IMR-90 (cell line): ENCODE measurements at regions not wholly inside any gene's neighbourhood (a gene's known extent, or its start where the extent isn't known, plus 50 kb on each side); places are given as distances from the start of the nearest gene placed in this dataset.

Experiments used
- ATAC-seq: fragments of 200-7000 bp; cut with Tn5 transposase; 2 replicates; pipeline ENCODE4 v1.9.1; 2020; ENCODE audit warnings: low read depth, mild to moderate bottlenecking, moderate library complexity
- BruUV-seq: library from RNA; stranded (reverse); fragments of 400-500 nt; replicated peaks from 2 replicates; lab custom pipeline; 2021; lab: Mats Ljungman, UMichigan
- CTCF ChIA-PET: fragments of 300-600 bp; formaldehyde crosslinking; extraction: SDS; loops from one replicate; lab custom pipeline; 2021; ENCODE audit warnings: antibody characterized with exemption; lab: Yijun Ruan, JAX
- POLR2A ChIA-PET: fragments of 300-600 bp; sonication (Branson Sonifier 250); formaldehyde crosslinking; loops from one replicate; lab custom pipeline; 2022; ENCODE audit warnings: antibody characterized with exemption; ENCODE audit not compliant: unreplicated experiment; lab: Charles Lee
- DNase-seq: peaks from one replicate; pipeline ENCODE4 v3.0.0; 2013
- H2AFZ ChIP-seq: replicated peaks from 2 replicates; pipeline ENCODE3; 2013; ENCODE audit warnings: low read length, mild to moderate bottlenecking; ENCODE audit not compliant: poor library complexity
- H2AK5ac ChIP-seq: 2 replicates; pipeline ENCODE4 v1.6.1; 2013; ENCODE audit warnings: low read depth, low read length, inconsistent platforms
- H2AK9ac ChIP-seq: replicated peaks from 2 replicates; pipeline ENCODE3; 2013; ENCODE audit warnings: mild to moderate bottlenecking, low read depth, low read length, moderate library complexity; ENCODE audit not compliant: poor library complexity
- H2BK120ac ChIP-seq: 2 replicates; pipeline ENCODE4 v1.6.1; 2013; ENCODE audit warnings: low read depth, low read length, inconsistent platforms
- H2BK15ac ChIP-seq: 3 replicates; pipeline ENCODE4 v1.6.1; 2013; ENCODE audit warnings: low read depth, low read length, inconsistent platforms
- H2BK20ac ChIP-seq: 2 replicates; pipeline ENCODE4 v1.6.1; 2013; ENCODE audit warnings: low read depth, mild to moderate bottlenecking, inconsistent platforms, low read length, moderate library complexity
- H2BK5ac ChIP-seq: 2 replicates; pipeline ENCODE4 v1.6.1; 2013; ENCODE audit warnings: mild to moderate bottlenecking, low read depth, low read length, inconsistent platforms; ENCODE audit not compliant: poor library complexity, severe bottlenecking
- H3K14ac ChIP-seq: replicated peaks from 2 replicates; pipeline ENCODE4 v1.6.1; 2013; ENCODE audit warnings: low read depth, low read length, inconsistent platforms
- H3K18ac ChIP-seq: 2 replicates; pipeline ENCODE4 v1.6.1; 2013; ENCODE audit warnings: low read depth, low read length, control low read depth
- H3K23ac ChIP-seq: 2 replicates; pipeline ENCODE4 v1.6.1; 2013; ENCODE audit warnings: low read depth, low read length, inconsistent platforms
- H3K27ac ChIP-seq: 2 replicates; pipeline ENCODE4 v1.5.1; 2013; ENCODE audit warnings: mild to moderate bottlenecking, control low read depth, low read length; ENCODE audit not compliant: insufficient read depth
- H3K27me3 ChIP-seq: 2 replicates; pipeline ENCODE4 v1.6.1; 2013; ENCODE audit warnings: low read length; ENCODE audit not compliant: control insufficient read depth, insufficient read depth
- H3K36me3 ChIP-seq: 2 replicates; pipeline ENCODE4 v1.6.1; 2013; ENCODE audit warnings: low read length, mixed read lengths; ENCODE audit not compliant: control insufficient read depth, insufficient read depth
- H3K4ac ChIP-seq: 2 replicates; pipeline ENCODE4 v1.6.1; 2013; ENCODE audit warnings: low read depth, low read length, inconsistent platforms
- H3K4me1 ChIP-seq: 2 replicates; pipeline ENCODE4 v1.6.1; 2013; ENCODE audit warnings: low read length, mixed read lengths; ENCODE audit not compliant: control insufficient read depth, insufficient read depth
- H3K4me2 ChIP-seq: 2 replicates; pipeline ENCODE4 v1.6.1; 2013; ENCODE audit warnings: low read depth, mild to moderate bottlenecking, control low read depth, low read length, moderate library complexity
- H3K4me3 ChIP-seq: 2 replicates; pipeline ENCODE4 v1.5.1; 2013; ENCODE audit warnings: low read depth, mild to moderate bottlenecking, control low read depth, low read length, moderate library complexity; ENCODE audit not compliant: insufficient read depth
- H3K56ac ChIP-seq: 2 replicates; pipeline ENCODE4 v1.6.1; 2013; ENCODE audit warnings: low read length, inconsistent platforms; ENCODE audit not compliant: insufficient read depth; ENCODE audit errors: extremely low read depth
- H3K79me1 ChIP-seq, 2 experiments: 2 replicates each; pipeline ENCODE4 v1.6.1; 2013; ENCODE audit warnings: low read length in 2 of 2, inconsistent platforms in 1 of 2, low read depth in 1 of 2
- H3K9ac ChIP-seq: 2 replicates; pipeline ENCODE4 v1.6.1; 2013; ENCODE audit warnings: low read depth, low read length, control low read depth
- H3K9me1 ChIP-seq: 2 replicates; pipeline ENCODE4 v1.6.1; 2013; ENCODE audit warnings: low read length, inconsistent platforms; ENCODE audit not compliant: insufficient read depth
- H3K9me3 ChIP-seq: 2 replicates; pipeline ENCODE4 v1.6.1; 2013; ENCODE audit warnings: low read length; ENCODE audit not compliant: control insufficient read depth, insufficient read depth
- H4K20me1 ChIP-seq: 2 replicates; pipeline ENCODE4 v1.6.1; 2013; ENCODE audit warnings: low read length, inconsistent platforms; ENCODE audit not compliant: insufficient read depth
- H4K5ac ChIP-seq: 2 replicates; pipeline ENCODE4 v1.6.1; 2013; ENCODE audit warnings: mild to moderate bottlenecking, low read depth, low read length, control low read depth
- H4K8ac ChIP-seq, 2 experiments: 2 replicates each; pipeline ENCODE4 v1.6.1; 2013; ENCODE audit warnings: low read depth in 2 of 2, low read length in 2 of 2, control low read depth in 1 of 2, inconsistent platforms in 1 of 2
- H4K91ac ChIP-seq: 2 replicates; pipeline ENCODE4 v1.6.1; 2013; ENCODE audit warnings: low read depth, low read length, inconsistent platforms; ENCODE audit not compliant: insufficient read depth
- BHLHE40 ChIP-seq: fragments of 150-350 bp; IDR thresholded peaks from 2 replicates; pipeline ENCODE4 v1.6.1; 2016; ENCODE audit warnings: mild to moderate bottlenecking, low read depth, low read length
- CEBPB ChIP-seq: IDR thresholded peaks from 2 replicates; pipeline ENCODE4 v1.6.1; 2012; ENCODE audit warnings: low read depth, low read length, improper control_type of control experiment
- CHD1 ChIP-seq: IDR thresholded peaks from 2 replicates; pipeline ENCODE4 v1.6.1; 2012; ENCODE audit warnings: low read depth, low read length, improper control_type of control experiment
- CTCF ChIP-seq: conservative IDR thresholded peaks from 2 replicates; pipeline ENCODE4 v1.5.1; 2012; ENCODE audit warnings: mild to moderate bottlenecking, low read depth, low read length, improper control_type of control experiment
- FOS ChIP-seq: fragments of 150-350 bp; IDR thresholded peaks from 2 replicates; pipeline ENCODE4 v1.6.1; 2016; ENCODE audit warnings: low read depth, low read length
- MAFK ChIP-seq: IDR thresholded peaks from 2 replicates; pipeline ENCODE4 v1.6.1; 2012; ENCODE audit warnings: low read depth, low read length, improper control_type of control experiment
- MAZ ChIP-seq: IDR thresholded peaks from 2 replicates; pipeline ENCODE4 v1.6.1; 2012; ENCODE audit warnings: low read depth, mild to moderate bottlenecking, low read length, improper control_type of control experiment, moderate library complexity, borderline replicate concordance
- MXI1 ChIP-seq: IDR thresholded peaks from 2 replicates; pipeline ENCODE4 v1.6.1; 2012; ENCODE audit warnings: low read depth, mild to moderate bottlenecking, low read length, moderate library complexity, borderline replicate concordance
- NFE2L2 ChIP-seq: fragments of 150-350 bp; IDR thresholded peaks from 2 replicates; pipeline ENCODE4 v1.6.1; 2016; ENCODE audit warnings: low read depth, mild to moderate bottlenecking, low read length
- POLR2A ChIP-seq: IDR thresholded peaks from 2 replicates; pipeline ENCODE4 v1.6.1; 2012; ENCODE audit warnings: mild to moderate bottlenecking, low read depth, low read length
- RAD21 ChIP-seq: IDR thresholded peaks from 2 replicates; pipeline ENCODE4 v1.6.1; 2012; ENCODE audit warnings: low read length, improper control_type of control experiment
- RCOR1 ChIP-seq: IDR thresholded peaks from 2 replicates; pipeline ENCODE4 v1.6.1; 2012; ENCODE audit warnings: mild to moderate bottlenecking, low read length, improper control_type of control experiment; ENCODE audit not compliant: insufficient replicate concordance
- RFX5 ChIP-seq: IDR thresholded peaks from 2 replicates; pipeline ENCODE4 v1.8.0; 2012; ENCODE audit warnings: low read depth, mild to moderate bottlenecking, low read length, moderate library complexity
- SMC3 ChIP-seq: fragments of 150-350 bp; IDR thresholded peaks from 2 replicates; pipeline ENCODE4 v1.6.1; 2016; ENCODE audit warnings: low read depth, mild to moderate bottlenecking, antibody characterized with exemption, low read length, moderate library complexity
- USF2 ChIP-seq: fragments of 150-350 bp; IDR thresholded peaks from 2 replicates; pipeline ENCODE4 v1.6.1; 2017; ENCODE audit warnings: mild to moderate bottlenecking, antibody characterized with exemption, low read length, low read depth
- WGBS, 2 experiments: methylation state at CpG; one replicate each; pipeline versions ENCODE4 v1.1.5 to v1.1.7; 2013; ENCODE audit warnings: missing lambda C conversion rate in 2 of 2; ENCODE audit not compliant: insufficient read length in 1 of 2; ENCODE audit errors: extremely low coverage in 2 of 2; 5-methylcytosine and 5-hydroxymethylcytosine counted together
- dilution Hi-C: fragments of 300-500 bp; cut with HindIII; formaldehyde crosslinking; loops from one replicate; pipeline ENCODE4 v1.14.3; 2018; ENCODE audit warnings: low sequenced_read_pairs; ENCODE audit not compliant: unreplicated experiment
- in situ Hi-C: fragments of 300-500 bp; cut with MboI; formaldehyde crosslinking; loops from 3 replicates; pipeline ENCODE4 v1.14.3; 2019; ENCODE audit warnings: low sequenced_read_pairs, inconsistent platforms, mixed read lengths
- intact Hi-C: fragments of 100-400 bp; cut with micrococcal nuclease; formaldehyde crosslinking; loops from 2 replicates; pipeline ENCODE4 v1.10.0; 2022
- TF ChIP-seq, protein P1 (sequence below): fragments of 150-350 bp; IDR thresholded peaks from 2 replicates; pipeline ENCODE4 v1.6.1; 2016; ENCODE audit warnings: low read depth, mild to moderate bottlenecking, low read length, moderate library complexity, borderline replicate concordance

- no peak overlapping the region for H3K56ac ChIP-seq
- ChIA-PET POLR2A (no interaction called here), CTCF (no interaction called here)
- no peaks in the 10 kb centered on the region for H4K20me1 ChIP-seq
- 78% methylated on average over 4 of the region's 17 CpGs; no CpG with 5 or more reads in 1 of the 2 experiments for WGBS, 2 experiments
- BruUV-seq = no TSS peak
- H2BK120ac ChIP-seq = no peak overlapping the region
- H2BK15ac ChIP-seq = no peak overlapping the region
- in situ Hi-C loops (no loop called here), dilution Hi-C loops (no loop called here), intact Hi-C loops (no loop called here)
- no peak overlapping the region for H4K8ac ChIP-seq
- H3K9me3 ChIP-seq = no peaks in the 10 kb centered on the region
- no peak overlapping the region for H3K27ac ChIP-seq
- no peak overlapping the region for H3K14ac ChIP-seq
- no peaks in the 10 kb centered on the region for H3K36me3 ChIP-seq
- no peak overlapping the region for H2AK5ac ChIP-seq
- H3K4me3 ChIP-seq = no peak overlapping the region
- H2AK9ac ChIP-seq = no peak overlapping the region
- H3K4me1 ChIP-seq = no peaks in the 10 kb centered on the region
- H4K5ac ChIP-seq = no peak overlapping the region
- H3K4ac ChIP-seq = no peak overlapping the region
- no peak overlapping the region for H2BK20ac ChIP-seq
- H3K9me1 ChIP-seq = no peaks in the 10 kb centered on the region
- DNase-seq (no peak), ATAC-seq (no peak)
- no peak overlapping the region for H3K18ac ChIP-seq
- H4K91ac ChIP-seq = no peak overlapping the region
- no peaks in the 10 kb centered on the region for H3K27me3 ChIP-seq
- H2AFZ ChIP-seq = no peak overlapping the region
- no peak overlapping the region for H3K4me2 ChIP-seq
- TF ChIP-seq CHD1 = no peak
- TF ChIP-seq, protein P1, sequence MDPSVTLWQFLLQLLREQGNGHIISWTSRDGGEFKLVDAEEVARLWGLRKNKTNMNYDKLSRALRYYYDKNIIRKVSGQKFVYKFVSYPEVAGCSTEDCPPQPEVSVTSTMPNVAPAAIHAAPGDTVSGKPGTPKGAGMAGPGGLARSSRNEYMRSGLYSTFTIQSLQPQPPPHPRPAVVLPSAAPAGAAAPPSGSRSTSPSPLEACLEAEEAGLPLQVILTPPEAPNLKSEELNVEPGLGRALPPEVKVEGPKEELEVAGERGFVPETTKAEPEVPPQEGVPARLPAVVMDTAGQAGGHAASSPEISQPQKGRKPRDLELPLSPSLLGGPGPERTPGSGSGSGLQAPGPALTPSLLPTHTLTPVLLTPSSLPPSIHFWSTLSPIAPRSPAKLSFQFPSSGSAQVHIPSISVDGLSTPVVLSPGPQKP = no peak
- TF ChIP-seq POLR2A = no peak
- TF ChIP-seq CTCF = no peak
- TF ChIP-seq RCOR1 = no peak
- no peak for TF ChIP-seq NFE2L2
- TF ChIP-seq CEBPB = no peak
- TF ChIP-seq MAZ = no peak
- no peak for TF ChIP-seq USF2
- TF ChIP-seq RAD21 = no peak
- TF ChIP-seq RFX5 = no peak
- TF ChIP-seq SMC3 = no peak
- TF ChIP-seq BHLHE40 = no peak
- TF ChIP-seq FOS = no peak
- no peak for TF ChIP-seq MAFK
- no peak for TF ChIP-seq MXI1
- H3K79me1 ChIP-seq = no peaks in the 10 kb centered on the region
- no peak overlapping the region for H2BK5ac ChIP-seq
- no peak overlapping the region for H3K9ac ChIP-seq
- no peak overlapping the region for H3K23ac ChIP-seq
Observed at GRCh38 chr13:106701771-106702341, 133.9 kb upstream of the ARGLU1 start.
